ENCODE measurements at regions not wholly inside any gene's neighbourhood (a gene's known extent, or its start where the extent isn't known, plus 50 kb on each side); places are given as distances from the start of the nearest gene placed in this dataset.

- H3K4me3 ChIP-seq: no peak overlapping the region
- no peak overlapping the region for H3K27ac ChIP-seq
- no peaks in the 10 kb centered on the region for H3K27me3 ChIP-seq
- intact Hi-C loops (cut with DNase I; ENCODE audit: low total_unique reads): no loop called here
- no peaks in the 10 kb centered on the region for H3K9me3 ChIP-seq
- no peak for TF ChIP-seq POLR2A (IDR thresholded peaks at IDR 0.05)
- no peak for TF ChIP-seq POLR2AphosphoS5 (IDR thresholded peaks at IDR 0.05)
- DNase-seq (ENCODE audit: low spot score in 2 of 2): no peak
- H3K36me3 ChIP-seq: no peaks in the 10 kb centered on the region
- H3K4me1 ChIP-seq: no peaks in the 10 kb centered on the region
These were observed 218.6 kb upstream of the KCNIP4 start for GRCh38 chr4:22167201-22167600.

- Histone ChIP-seq H3K27ac (no peak overlapping the region), H3K36me3 (no peaks in the 10 kb centered on the region), H3K27me3 (no peaks in the 10 kb centered on the region), H3K4me3 (no peak overlapping the region), H3K9me3 (peaks cover 0 to 24% of the 10 kb centered on the region in 2 donors), H3K4me1 (no peaks in the 10 kb centered on the region)
- intact Hi-C loops (cut with DNase I; ENCODE audit: low total_unique reads): no loop called here
- no peak for TF ChIP-seq POLR2AphosphoS5 (IDR thresholded peaks at IDR 0.05)
- DNase-seq (ENCODE audit: low spot score in 2 of 2): no peak
These were observed 213.9 kb upstream of the KCNIP4 start for GRCh38 chr4:22162454-22162853.

- H3K4me1 ChIP-seq: no peaks in the 10 kb centered on the region
- intact Hi-C loops (cut with DNase I; ENCODE audit: low total_unique reads): no loop called here
- no peaks in the 10 kb centered on the region for H3K9me3 ChIP-seq
- no peaks in the 10 kb centered on the region for H3K36me3 ChIP-seq
- no peak overlapping the region for H3K27ac ChIP-seq
- TF ChIP-seq POLR2A (IDR thresholded peaks at IDR 0.05): no peak
- TF ChIP-seq CTCF (IDR thresholded peaks at IDR 0.05): no peak
- TF ChIP-seq POLR2AphosphoS5 (IDR thresholded peaks at IDR 0.05): no peak
- no peaks in the 10 kb centered on the region for H3K27me3 ChIP-seq
- no peak for DNase-seq (ENCODE audit: low spot score in 2 of 2)
- no peak overlapping the region for H3K4me3 ChIP-seq
These were observed 182.2 kb upstream of the KCNIP4 start for GRCh38 chr4:22130741-22131140.

GRCh38 chr4:22129454-22130029 lies 181.0 kb upstream of the KCNIP4 start:
- DNase-seq (ENCODE audit: low spot score in 2 of 2): no peak
- H3K27me3 ChIP-seq: no peaks in the 10 kb centered on the region
- TF ChIP-seq POLR2AphosphoS5 (IDR thresholded peaks at IDR 0.05) (no peak), POLR2A (IDR thresholded peaks at IDR 0.05) (no peak), CTCF (IDR thresholded peaks at IDR 0.05) (no peak)
- intact Hi-C loops (cut with DNase I; ENCODE audit: low total_unique reads): no loop called here
- no peak overlapping the region for H3K27ac ChIP-seq
- H3K9me3 ChIP-seq: peaks cover 0 to 8% of the 10 kb centered on the region in 2 donors
- H3K36me3 ChIP-seq: no peaks in the 10 kb centered on the region
- no peak overlapping the region for H3K4me3 ChIP-seq
- H3K4me1 ChIP-seq: no peaks in the 10 kb centered on the region

GRCh38 chr4:22122062-22122461 lies 173.5 kb upstream of the KCNIP4 start:
- H3K27me3 ChIP-seq: no peaks in the 10 kb centered on the region
- H3K27ac ChIP-seq: no peak overlapping the region
- H3K4me3 ChIP-seq: no peak overlapping the region
- H3K9me3 ChIP-seq: peaks cover 9 to 25% of the 10 kb centered on the region in 2 donors
- TF ChIP-seq CTCF (IDR thresholded peaks at IDR 0.05): no peak
- TF ChIP-seq POLR2AphosphoS5 (IDR thresholded peaks at IDR 0.05): no peak
- no peak for TF ChIP-seq POLR2A (IDR thresholded peaks at IDR 0.05)
- no peak for DNase-seq (ENCODE audit: low spot score in 2 of 2)
- no peaks in the 10 kb centered on the region for H3K4me1 ChIP-seq
- intact Hi-C loops (cut with DNase I; ENCODE audit: low total_unique reads): no loop called here
- no peaks in the 10 kb centered on the region for H3K36me3 ChIP-seq

GRCh38 chr4:22115262-22115661 lies 166.7 kb upstream of the KCNIP4 start:
- intact Hi-C loops (cut with DNase I; ENCODE audit: low total_unique reads): no loop called here
- no peak overlapping the region for H3K4me3 ChIP-seq

GRCh38 chr4:22103768-22104167 lies 155.2 kb upstream of the KCNIP4 start:
- no peak for TF ChIP-seq POLR2AphosphoS5 (IDR thresholded peaks at IDR 0.05)
- TF ChIP-seq CTCF (IDR thresholded peaks at IDR 0.05): no peak
- TF ChIP-seq POLR2A (IDR thresholded peaks at IDR 0.05): no peak
- Histone ChIP-seq H3K36me3 (no peaks in the 10 kb centered on the region), H3K27me3 (no peaks in the 10 kb centered on the region), H3K27ac (no peak overlapping the region), H3K4me1 (no peaks in the 10 kb centered on the region), H3K4me3 (no peak overlapping the region), H3K9me3 (no peaks in the 10 kb centered on the region)
- intact Hi-C loops (cut with DNase I; ENCODE audit: low total_unique reads): no loop called here
- DNase-seq (ENCODE audit: low spot score in 2 of 2): no peak

More at GRCh38 chr4:22115262-22115661, 166.7 kb upstream of the KCNIP4 start:
- Histone ChIP-seq H3K27me3 (no peaks in the 10 kb centered on the region), H3K27ac (no peak overlapping the region), H3K36me3 (no peaks in the 10 kb centered on the region), H3K9me3 (peaks cover 0 to 6% of the 10 kb centered on the region in 2 donors), H3K4me1 (no peaks in the 10 kb centered on the region)
- TF ChIP-seq POLR2A (IDR thresholded peaks at IDR 0.05): no peak
- DNase-seq (ENCODE audit: low spot score in 2 of 2): no peak
